ENCODE measurements at regions not wholly inside any gene's neighbourhood (a gene's known extent, or its start where the extent isn't known, plus 50 kb on each side); places are given as distances from the start of the nearest gene placed in this dataset.

DNA sequence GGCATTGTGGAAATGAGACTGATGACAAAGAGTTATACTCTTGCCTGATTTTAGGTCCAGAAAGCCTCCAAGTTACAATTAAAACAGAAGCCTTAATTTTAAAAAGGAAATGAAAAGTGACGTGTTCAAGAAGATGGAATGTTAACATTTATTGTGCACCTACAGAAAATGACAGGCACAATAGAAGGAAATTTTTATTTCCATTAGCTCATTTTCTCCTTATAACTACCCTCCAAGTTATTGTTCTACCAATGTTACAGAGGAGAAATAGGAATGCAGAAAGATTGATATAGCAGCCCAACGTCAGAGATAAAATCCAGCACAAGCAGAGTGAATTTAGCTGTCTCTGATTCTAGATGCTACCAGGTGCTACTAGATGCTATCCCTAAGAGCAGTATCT, 736.9 kb upstream of the KIRREL3 start:
- TF ChIP-seq GABPB1 (CRISPR knock-in tag; IDR thresholded peaks at IDR 0.05) (no peak), NR3C1 (CRISPR knock-in tag; conservative IDR thresholded peaks at IDR 0.05; ENCODE audit: low read depth) (no peak), ZNF121 (CRISPR knock-in tag; IDR thresholded peaks at IDR 0.05) (no peak)
- TF ChIP-seq, protein P1, sequence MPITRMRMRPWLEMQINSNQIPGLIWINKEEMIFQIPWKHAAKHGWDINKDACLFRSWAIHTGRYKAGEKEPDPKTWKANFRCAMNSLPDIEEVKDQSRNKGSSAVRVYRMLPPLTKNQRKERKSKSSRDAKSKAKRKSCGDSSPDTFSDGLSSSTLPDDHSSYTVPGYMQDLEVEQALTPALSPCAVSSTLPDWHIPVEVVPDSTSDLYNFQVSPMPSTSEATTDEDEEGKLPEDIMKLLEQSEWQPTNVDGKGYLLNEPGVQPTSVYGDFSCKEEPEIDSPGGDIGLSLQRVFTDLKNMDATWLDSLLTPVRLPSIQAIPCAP (CRISPR knock-in tag; IDR thresholded peaks at IDR 0.05), result no peak

Data from WTC11 (cell line).